ENCODE measurements at regions not wholly inside any gene's neighbourhood (a gene's known extent, or its start where the extent isn't known, plus 50 kb on each side); places are given as distances from the start of the nearest gene placed in this dataset.

DNA sequence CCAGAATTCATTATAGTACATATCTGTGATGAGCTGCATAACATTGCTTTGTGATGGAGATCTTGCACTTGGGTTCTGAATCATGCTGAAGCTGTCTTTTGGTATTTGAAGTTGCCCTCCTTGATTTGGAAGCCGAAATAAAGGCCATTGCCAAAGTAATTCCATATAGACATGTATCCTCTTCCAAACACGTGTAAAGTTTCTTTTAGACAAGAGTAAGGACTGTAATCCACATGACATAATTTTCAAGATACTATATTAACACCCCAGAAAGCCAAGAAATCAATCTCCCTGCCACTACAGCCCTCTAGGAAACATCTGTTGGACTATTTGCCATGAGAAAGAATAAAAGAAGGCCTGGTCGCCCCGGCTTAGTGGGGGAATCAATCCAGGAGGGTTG lies 754.2 kb downstream of the FGF9 start:
- no peak for ATAC-seq
- Histone ChIP-seq H3K4me1 (no peaks in the 10 kb centered on the region), H3K27ac (no peak overlapping the region), H3K36me3 (no peaks in the 10 kb centered on the region), H3K27me3 (no peaks in the 10 kb centered on the region), H3K9me3 (no peaks in the 10 kb centered on the region), H3K4me3 (no peak overlapping the region)
- no peak for DNase-seq
- intact Hi-C loops (cut with DNase I; ENCODE audit: low total_unique reads), result no loop called here
- TF ChIP-seq, protein P1, sequence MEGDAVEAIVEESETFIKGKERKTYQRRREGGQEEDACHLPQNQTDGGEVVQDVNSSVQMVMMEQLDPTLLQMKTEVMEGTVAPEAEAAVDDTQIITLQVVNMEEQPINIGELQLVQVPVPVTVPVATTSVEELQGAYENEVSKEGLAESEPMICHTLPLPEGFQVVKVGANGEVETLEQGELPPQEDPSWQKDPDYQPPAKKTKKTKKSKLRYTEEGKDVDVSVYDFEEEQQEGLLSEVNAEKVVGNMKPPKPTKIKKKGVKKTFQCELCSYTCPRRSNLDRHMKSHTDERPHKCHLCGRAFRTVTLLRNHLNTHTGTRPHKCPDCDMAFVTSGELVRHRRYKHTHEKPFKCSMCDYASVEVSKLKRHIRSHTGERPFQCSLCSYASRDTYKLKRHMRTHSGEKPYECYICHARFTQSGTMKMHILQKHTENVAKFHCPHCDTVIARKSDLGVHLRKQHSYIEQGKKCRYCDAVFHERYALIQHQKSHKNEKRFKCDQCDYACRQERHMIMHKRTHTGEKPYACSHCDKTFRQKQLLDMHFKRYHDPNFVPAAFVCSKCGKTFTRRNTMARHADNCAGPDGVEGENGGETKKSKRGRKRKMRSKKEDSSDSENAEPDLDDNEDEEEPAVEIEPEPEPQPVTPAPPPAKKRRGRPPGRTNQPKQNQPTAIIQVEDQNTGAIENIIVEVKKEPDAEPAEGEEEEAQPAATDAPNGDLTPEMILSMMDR (IDR thresholded peaks at IDR 0.05 in 4 of 5, conservative IDR thresholded peaks at IDR 0.05 in 1 of 5), result no peak
- no peak for TF ChIP-seq POLR2A (IDR thresholded peaks at IDR 0.05)
- in situ Hi-C loops (cut with MboI; ENCODE audit: low sequenced_read_pairs in 4 of 4), result no loop called here

DNA sequence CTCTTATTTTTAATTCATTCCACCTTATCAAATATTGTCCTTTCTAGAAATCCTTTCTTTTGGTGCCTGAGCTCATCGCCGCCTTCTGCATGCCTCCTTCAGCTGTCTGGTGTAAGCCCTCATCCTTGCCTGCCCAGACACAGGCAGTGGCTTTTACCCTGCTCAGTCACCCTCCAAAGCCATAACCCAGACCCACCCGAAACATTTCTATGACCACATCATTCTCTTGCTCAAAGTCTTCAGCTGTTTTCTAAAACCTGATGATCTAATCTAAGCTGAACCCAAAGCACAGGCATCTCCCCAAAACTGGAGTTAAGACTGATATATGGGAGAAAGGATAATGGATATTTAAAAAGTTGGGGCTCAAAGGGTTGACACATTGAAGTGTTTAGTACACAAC lies 753.7 kb upstream of the SGCG start:
- in situ Hi-C loops (cut with MboI; ENCODE audit: low sequenced_read_pairs in 4 of 4), result no loop called here
- TF ChIP-seq, protein P1 (IDR thresholded peaks at IDR 0.05 in 4 of 5, conservative IDR thresholded peaks at IDR 0.05 in 1 of 5), result no peak
- no peak for TF ChIP-seq POLR2A (IDR thresholded peaks at IDR 0.05)
- no peak for ATAC-seq
- Histone ChIP-seq H3K27ac (no peak overlapping the region), H3K27me3 (no peaks in the 10 kb centered on the region), H3K4me1 (no peaks in the 10 kb centered on the region), H3K36me3 (no peaks in the 10 kb centered on the region), H3K9me3 (no peaks in the 10 kb centered on the region), H3K4me3 (no peak overlapping the region)
- DNase-seq, result no peak
- intact Hi-C loops (cut with DNase I; ENCODE audit: low total_unique reads), result no loop called here

DNA sequence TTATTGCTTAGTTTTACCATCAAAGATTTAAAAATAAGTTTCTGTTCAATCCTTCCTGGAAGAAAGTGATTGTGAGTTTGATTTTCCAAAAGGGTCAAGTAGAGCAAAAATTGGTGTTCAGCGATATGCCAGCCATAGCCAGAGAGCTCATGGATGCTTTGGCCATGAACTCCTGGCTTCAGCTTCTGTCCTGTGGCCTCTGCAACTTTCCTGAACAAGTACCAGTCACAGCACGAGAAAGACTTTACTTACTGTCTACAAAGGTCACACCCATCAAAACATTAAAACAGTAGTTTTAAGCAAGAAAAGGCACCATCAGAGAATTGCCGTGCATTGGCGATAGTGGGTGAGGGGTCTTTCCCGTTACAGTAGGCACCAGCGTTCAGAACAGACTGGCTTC lies 753.0 kb upstream of the SGCG start:
- TF ChIP-seq POLR2A (IDR thresholded peaks at IDR 0.05), result no peak
- TF ChIP-seq, protein P1 (IDR thresholded peaks at IDR 0.05 in 4 of 5, conservative IDR thresholded peaks at IDR 0.05 in 1 of 5), result no peak
- Histone ChIP-seq H3K4me3 (no peak overlapping the region), H3K27me3 (no peaks in the 10 kb centered on the region), H3K27ac (no peak overlapping the region), H3K36me3 (no peaks in the 10 kb centered on the region), H3K4me1 (no peaks in the 10 kb centered on the region), H3K9me3 (no peaks in the 10 kb centered on the region)
- in situ Hi-C loops (cut with MboI; ENCODE audit: low sequenced_read_pairs in 4 of 4) (no loop called here), intact Hi-C loops (cut with DNase I; ENCODE audit: low total_unique reads) (no loop called here)
- DNase-seq, result no peak
- ATAC-seq, result no peak

DNA sequence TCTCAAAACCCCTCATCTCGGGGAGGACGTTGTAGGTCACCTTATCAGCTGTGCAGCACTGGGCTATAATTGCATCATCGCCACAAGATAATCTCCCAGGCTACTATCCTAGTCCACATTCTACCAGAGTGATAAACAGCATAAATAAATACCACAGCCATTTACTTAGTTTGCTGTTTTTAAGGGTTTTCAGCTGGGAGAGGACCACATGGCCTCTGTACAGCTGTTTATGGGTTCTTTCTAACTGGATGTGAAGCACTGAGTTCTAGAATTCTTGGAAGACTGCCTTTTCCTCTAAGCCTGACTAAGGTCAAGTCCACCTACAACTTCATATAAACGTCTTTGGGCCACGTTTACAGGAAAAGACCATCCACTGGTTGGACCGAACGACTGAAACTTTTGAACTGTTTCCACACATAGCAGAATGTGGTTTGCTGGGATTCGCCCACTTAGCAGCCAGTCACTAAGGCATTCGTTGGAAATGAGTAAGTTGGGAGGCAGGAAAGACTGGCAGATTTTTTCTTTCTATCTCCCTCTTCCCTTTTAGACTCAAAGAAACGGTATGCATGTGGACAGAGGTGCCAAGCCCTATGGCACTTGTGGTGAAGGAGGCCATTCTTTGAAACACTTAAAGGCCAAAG lies 752.5 kb upstream of the SGCG start:
- Histone ChIP-seq H3K4me1 (no peaks in the 10 kb centered on the region), H3K27me3 (no peaks in the 10 kb centered on the region), H3K27ac (no peak overlapping the region), H3K36me3 (no peaks in the 10 kb centered on the region), H3K9me3 (no peaks in the 10 kb centered on the region), H3K4me3 (no peak overlapping the region)
- DNase-seq, result no peak
- in situ Hi-C loops (cut with MboI; ENCODE audit: low sequenced_read_pairs in 4 of 4) (no loop called here), intact Hi-C loops (cut with DNase I; ENCODE audit: low total_unique reads) (no loop called here)
- TF ChIP-seq, protein P1 (IDR thresholded peaks at IDR 0.05 in 4 of 5, conservative IDR thresholded peaks at IDR 0.05 in 1 of 5), result no peak
- no peak for TF ChIP-seq POLR2A (IDR thresholded peaks at IDR 0.05)
- no peak for ATAC-seq

DNA sequence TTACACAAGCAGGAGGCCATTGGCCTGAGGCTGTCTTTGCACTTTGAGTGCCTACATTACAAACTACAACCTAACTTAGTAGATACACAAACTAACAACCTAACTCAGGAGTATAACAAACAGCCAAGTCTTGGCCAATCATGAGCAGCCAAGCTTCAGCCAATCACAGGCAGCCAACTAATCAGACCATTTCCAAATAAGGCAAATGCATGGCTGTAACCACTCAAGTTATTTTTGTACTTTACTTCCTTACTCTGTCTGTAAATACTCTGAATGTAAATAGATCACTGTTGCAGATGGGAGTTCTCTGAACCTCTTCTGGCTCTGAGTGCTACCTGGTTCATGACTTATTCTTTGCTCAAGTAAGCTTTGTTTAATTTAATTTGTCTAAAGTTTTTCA lies 748.1 kb upstream of the SGCG start:
- no peak overlapping the region for H3K27ac ChIP-seq
- intact Hi-C loops (cut with DNase I; ENCODE audit: low total_unique reads), result no loop called here
- H3K36me3 ChIP-seq, result no peaks in the 10 kb centered on the region
- no peaks in the 10 kb centered on the region for H3K27me3 ChIP-seq
- TF ChIP-seq, protein P1 (IDR thresholded peaks at IDR 0.05 in 4 of 5, conservative IDR thresholded peaks at IDR 0.05 in 1 of 5), result no peak
- TF ChIP-seq POLR2A (IDR thresholded peaks at IDR 0.05), result no peak
- no peaks in the 10 kb centered on the region for H3K4me1 ChIP-seq
- no peak overlapping the region for H3K4me3 ChIP-seq
- DNase-seq (no peak), ATAC-seq (no peak)
- H3K9me3 ChIP-seq, result no peaks in the 10 kb centered on the region
- in situ Hi-C loops (cut with MboI; ENCODE audit: low sequenced_read_pairs in 4 of 4), result no loop called here

All from gastrocnemius medialis (tissue), 4 donors.